DMS79 (cell line): ENCODE measurements at regions not wholly inside any gene's neighbourhood (a gene's known extent, or its start where the extent isn't known, plus 50 kb on each side); places are given as distances from the start of the nearest gene placed in this dataset.

Source experiments
- DNase-seq: peaks from one replicate; lab custom pipeline; 2025; lab: John Stamatoyannopoulos, UW

GRCh38 chr18:45528712-45529336 lies 86.5 kb upstream of the SLC14A2 start:
- DNase-seq, result no peak

- no peak for DNase-seq
These were observed 76.8 kb upstream of the SLC14A2 start for GRCh38 chr18:45538444-45538843.

GRCh38 chr18:45539491-45539891 lies 75.8 kb upstream of the SLC14A2 start:
- no peak for DNase-seq

- no peak for DNase-seq
These were observed 75.2 kb upstream of the SLC14A2 start for GRCh38 chr18:45540125-45540524.

- no peak for DNase-seq
These were observed 73.9 kb upstream of the SLC14A2 start for GRCh38 chr18:45541421-45541820.

GRCh38 chr18:45542043-45542442 lies 73.2 kb upstream of the SLC14A2 start:
- no peak for DNase-seq

GRCh38 chr18:45547910-45548309 lies 67.4 kb upstream of the SLC14A2 start:
- no peak for DNase-seq

- DNase-seq, result no peak
These were observed 66.7 kb upstream of the SLC14A2 start for GRCh38 chr18:45548614-45549013.

GRCh38 chr18:45549290-45549689 lies 66.0 kb upstream of the SLC14A2 start:
- DNase-seq, result peak; percentile 78

GRCh38 chr18:45551142-45551815 lies 64.0 kb upstream of the SLC14A2 start:
- DNase-seq, result no peak

- peak; percentile 97 for DNase-seq
These were observed 61.4 kb upstream of the SLC14A2 start for GRCh38 chr18:45553723-45554388.

- no peak for DNase-seq
These were observed 60.9 kb upstream of the SLC14A2 start for GRCh38 chr18:45554389-45554737.

- DNase-seq, result no peak
These were observed 59.1 kb upstream of the SLC14A2 start for GRCh38 chr18:45556222-45556621.

GRCh38 chr18:45557287-45557686 lies 58.0 kb upstream of the SLC14A2 start:
- DNase-seq, result no peak

- no peak for DNase-seq
These were observed 57.5 kb upstream of the SLC14A2 start for GRCh38 chr18:45557779-45558178.

GRCh38 chr18:45559258-45559657 lies 56.0 kb upstream of the SLC14A2 start:
- no peak for DNase-seq

GRCh38 chr18:45560870-45561269 lies 54.4 kb upstream of the SLC14A2 start:
- no peak for DNase-seq

- DNase-seq, result no peak
These were observed 52.5 kb upstream of the SLC14A2 start for GRCh38 chr18:45562567-45563479.

GRCh38 chr18:45565280-45565970 lies 49.9 kb upstream of the SLC14A2 start:
- DNase-seq, result no peak
